ENCODE measurements at regions not wholly inside any gene's neighbourhood (a gene's known extent, or its start where the extent isn't known, plus 50 kb on each side); places are given as distances from the start of the nearest gene placed in this dataset.

DNA sequence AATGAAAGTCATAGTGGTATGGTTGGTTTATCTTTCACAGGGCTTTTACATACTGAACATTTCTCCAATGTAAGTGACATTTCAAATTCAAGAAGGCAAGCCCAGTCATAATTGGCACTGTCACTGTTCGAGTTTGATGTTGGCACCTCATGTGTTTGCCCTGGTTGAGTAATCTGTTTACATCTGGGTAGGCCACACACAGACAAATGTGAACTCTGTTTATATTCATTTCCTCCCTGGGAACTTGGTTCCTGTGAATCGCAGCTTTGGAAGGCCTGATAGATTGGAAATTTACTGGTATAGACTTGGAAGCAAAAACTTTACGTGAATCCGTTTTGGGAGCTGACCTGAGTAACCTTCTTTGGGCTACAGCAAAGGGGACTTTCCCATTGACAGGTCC lies 395.2 kb upstream of the AZI2 start:
- no peak for TF ChIP-seq TAF1 (IDR thresholded peaks at IDR 0.05; ENCODE audit: low read depth, low read length)
- TF ChIP-seq POLR2A (IDR thresholded peaks at IDR 0.05; ENCODE audit: low read depth, low read length): no peak
- TF ChIP-seq POLR2AphosphoS5 (IDR thresholded peaks at IDR 0.05; ENCODE audit: low read depth, low read length): no peak
- TF ChIP-seq SPI1 (IDR thresholded peaks at IDR 0.05; ENCODE audit: low read depth, low read length): no peak

Data from GM12891 (cell line).